Mesenchymal stem cell (in vitro differentiated cells and primary cell): ENCODE measurements at regions not wholly inside any gene's neighbourhood (a gene's known extent, or its start where the extent isn't known, plus 50 kb on each side); places are given as distances from the start of the nearest gene placed in this dataset.

ENCODE experiments used
- DNase-seq: peaks from one replicate; pipeline ENCODE4 v3.0.0-alpha.2; 2013
- H2AFZ ChIP-seq: one replicate; pipeline ENCODE4 v1.6.1; 2013; ENCODE audit warnings: low read depth, mild to moderate bottlenecking, control low read depth, inconsistent platforms, low read length, moderate library complexity
- H2AK5ac ChIP-seq: 2 replicates; pipeline ENCODE4 v1.6.1; 2013; ENCODE audit warnings: low read length, moderate library complexity, mild to moderate bottlenecking, inconsistent platforms; ENCODE audit not compliant: severe bottlenecking
- H2BK120ac ChIP-seq: one replicate; pipeline ENCODE4 v1.6.1; 2013; ENCODE audit warnings: low read depth, mild to moderate bottlenecking, inconsistent platforms, low read length, moderate library complexity
- H2BK12ac ChIP-seq, 2 experiments: one replicate each; pipeline ENCODE4 v1.6.1; 2013; ENCODE audit warnings: inconsistent platforms in 2 of 2, low read length in 2 of 2, mild to moderate bottlenecking in 2 of 2, moderate library complexity in 2 of 2, control low read depth in 1 of 2
- H2BK15ac ChIP-seq: one replicate; pipeline ENCODE4 v1.6.1; 2013; ENCODE audit warnings: mild to moderate bottlenecking, low read depth, inconsistent platforms; ENCODE audit not compliant: poor library complexity, severe bottlenecking
- H2BK5ac ChIP-seq: 2 replicates; pipeline ENCODE4 v1.6.1; 2013; ENCODE audit warnings: low read depth, mild to moderate bottlenecking, low read length, control low read depth, inconsistent platforms; ENCODE audit not compliant: poor library complexity, severe bottlenecking
- H3K14ac ChIP-seq, 2 experiments: one replicate each; pipeline ENCODE4 v1.6.1; 2013; ENCODE audit warnings: inconsistent platforms in 2 of 2, low read length in 2 of 2, control low read depth in 1 of 2, mild to moderate bottlenecking in 1 of 2, moderate library complexity in 1 of 2
- H3K18ac ChIP-seq, 2 experiments: one replicate each; pipeline ENCODE4 v1.6.1; 2013; ENCODE audit warnings: inconsistent platforms in 2 of 2, low read length in 2 of 2, control low read depth in 1 of 2, low read depth in 1 of 2, mild to moderate bottlenecking in 1 of 2
- H3K23ac ChIP-seq, 2 experiments: one replicate each; pipeline ENCODE4 v1.6.1; 2013; ENCODE audit warnings: inconsistent platforms in 2 of 2, low read length in 2 of 2, mild to moderate bottlenecking in 2 of 2, moderate library complexity in 2 of 2, control low read depth in 1 of 2
- H3K27ac ChIP-seq: 2 replicates; pipeline ENCODE4 v1.5.1; 2013; ENCODE audit warnings: mild to moderate bottlenecking, moderate library complexity, low read length, control low read depth, inconsistent platforms; ENCODE audit not compliant: poor library complexity, severe bottlenecking
- H3K27me3 ChIP-seq, 2 experiments: 2 replicates each; pipeline versions ENCODE4 v1.6.1 to v1.7.0; 2013; ENCODE audit warnings: low read length in 2 of 2, mild to moderate bottlenecking in 2 of 2, moderate library complexity in 2 of 2, control low read depth in 1 of 2, inconsistent platforms in 1 of 2; ENCODE audit not compliant: control insufficient read depth in 1 of 2, insufficient read depth in 1 of 2
- H3K36me3 ChIP-seq, 2 experiments: 2 replicates each; pipeline versions ENCODE4 v1.6.1 to v1.7.0; 2013; ENCODE audit warnings: low read length in 2 of 2, control low read depth in 1 of 2, inconsistent platforms in 1 of 2, low read depth in 1 of 2, mild to moderate bottlenecking in 1 of 2; ENCODE audit not compliant: insufficient read depth in 2 of 2, control insufficient read depth in 1 of 2
- H3K4ac ChIP-seq, 2 experiments: one replicate each; pipeline ENCODE4 v1.6.1; 2013; ENCODE audit warnings: inconsistent platforms in 2 of 2, low read length in 2 of 2, mild to moderate bottlenecking in 2 of 2, moderate library complexity in 2 of 2, control low read depth in 1 of 2, low read depth in 1 of 2
- H3K4me1 ChIP-seq: 2 replicates; pipeline ENCODE4 v1.6.1; 2013; ENCODE audit warnings: low read depth, low read length, control low read depth; ENCODE audit not compliant: control insufficient read depth, insufficient read depth
- H3K4me2 ChIP-seq: 2 replicates; pipeline ENCODE4 v1.6.1; 2013; ENCODE audit warnings: low read length, mild to moderate bottlenecking, inconsistent platforms; ENCODE audit not compliant: poor library complexity, severe bottlenecking
- H3K4me3 ChIP-seq, 2 experiments: 2 replicates each; pipeline versions ENCODE4 v1.5.1 to v1.7.0; 2013; ENCODE audit warnings: low read length in 2 of 2, mild to moderate bottlenecking in 2 of 2, control low read depth in 1 of 2, low read depth in 1 of 2; ENCODE audit not compliant: insufficient read depth in 1 of 2
- H3K79me1 ChIP-seq: replicated peaks from 2 replicates; pipeline ENCODE4 v1.6.1; 2013; ENCODE audit warnings: mild to moderate bottlenecking, control low read depth, low read length, inconsistent platforms; ENCODE audit not compliant: poor library complexity, severe bottlenecking
- H3K9ac ChIP-seq: 2 replicates; pipeline ENCODE4 v1.7.0; 2013; ENCODE audit warnings: mild to moderate bottlenecking, low read length, moderate library complexity
- H3K9me3 ChIP-seq: 2 replicates; pipeline ENCODE4 v1.7.0; 2013; ENCODE audit warnings: mild to moderate bottlenecking, low read length; ENCODE audit not compliant: control insufficient read depth
- H4K8ac ChIP-seq: one replicate; pipeline ENCODE4 v1.6.1; 2013; ENCODE audit warnings: inconsistent platforms, mild to moderate bottlenecking, low read length, moderate library complexity
- H4K91ac ChIP-seq: one replicate; pipeline ENCODE4 v1.6.1; 2013; ENCODE audit warnings: mild to moderate bottlenecking, low read length, inconsistent platforms
- WGBS: methylation state at CpG from one replicate; pipeline ENCODE4 v1.1.7; 2013; ENCODE audit warnings: mixed read lengths; 5-methylcytosine and 5-hydroxymethylcytosine counted together

DNA sequence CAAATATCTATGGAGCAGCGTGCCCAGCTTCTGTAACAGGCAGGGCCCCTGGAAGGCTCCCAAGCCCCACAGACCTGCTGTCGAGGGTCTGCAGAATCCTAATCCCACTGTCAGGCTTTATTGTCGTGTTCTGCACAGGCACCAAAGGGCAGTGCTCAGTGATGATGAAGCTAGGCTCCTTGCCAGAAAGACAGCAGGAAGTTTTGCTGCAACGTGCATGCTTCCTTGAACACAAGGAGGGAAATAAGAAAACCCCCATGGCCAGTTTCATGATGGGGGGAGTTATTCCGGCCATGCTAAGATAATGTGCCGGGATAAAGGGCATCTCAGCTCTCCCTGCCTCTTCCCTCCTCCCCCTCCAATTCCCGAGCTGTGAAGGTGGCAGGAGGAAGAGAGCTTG is 109.4 kb upstream of the KCNG1 start:
- no peak overlapping the region for H4K91ac ChIP-seq
- no peak overlapping the region for H2AK5ac ChIP-seq
- no peak overlapping the region for H3K18ac ChIP-seq
- H3K23ac ChIP-seq: no peak overlapping the region
- no peak overlapping the region for H3K4me3 ChIP-seq
- no peak for DNase-seq
- no peaks in the 10 kb centered on the region for H3K27me3 ChIP-seq
- H3K14ac ChIP-seq: no peak overlapping the region
- no peak overlapping the region for H2AFZ ChIP-seq
- H3K27ac ChIP-seq: no peak overlapping the region
- H3K9me3 ChIP-seq: no peaks in the 10 kb centered on the region
- H2BK120ac ChIP-seq: no peak overlapping the region
- no peak overlapping the region for H3K4ac ChIP-seq
- no peak overlapping the region for H3K4me2 ChIP-seq
- no peaks in the 10 kb centered on the region for H3K36me3 ChIP-seq
- no peak overlapping the region for H2BK5ac ChIP-seq
- H2BK15ac ChIP-seq: no peak overlapping the region
- no peak overlapping the region for H2BK12ac ChIP-seq
- H3K4me1 ChIP-seq: peaks cover 13% of the 10 kb centered on the region
- no peaks in the 10 kb centered on the region for H3K79me1 ChIP-seq
- WGBS: 66% methylated on average over 6 of the region's 7 CpGs
- no peak overlapping the region for H3K9ac ChIP-seq
- H4K8ac ChIP-seq: no peak overlapping the region

- Histone ChIP-seq H3K14ac (no peak overlapping the region), H3K27me3 (no peaks in the 10 kb centered on the region), H3K4me2 (no peak overlapping the region)
Observed at GRCh38 chr20:51131811-51132210, 108.9 kb upstream of the KCNG1 start.

GRCh38 chr20:51129147-51129776 is 106.4 kb upstream of the KCNG1 start:
- peak; percentile 53 for DNase-seq
- Histone ChIP-seq H2BK15ac (no peak overlapping the region), H3K4me1 (peaks cover 13% of the 10 kb centered on the region), H2BK120ac (no peak overlapping the region), H3K36me3 (no peaks in the 10 kb centered on the region), H2BK5ac (no peak overlapping the region), H2AK5ac (peak overlapping the region; percentile 42), H3K4me2 (no peak overlapping the region), H3K9ac (no peak overlapping the region), H3K27ac (no peak overlapping the region), H3K27me3 (no peaks in the 10 kb centered on the region), H3K4me3 (no peak overlapping the region), H3K14ac (no peak overlapping the region), H3K9me3 (no peaks in the 10 kb centered on the region), H4K91ac (no peak overlapping the region), H3K23ac (peak overlapping the region in 1 of 2 experiments; percentile 11), H2AFZ (peak overlapping the region; percentile 78), H3K18ac (peak overlapping the region; percentile 34 to 82), H2BK12ac (peak overlapping the region; percentile 14 to 81), H3K4ac (peak overlapping the region in 1 of 2 experiments; percentile 52), H3K79me1 (no peaks in the 10 kb centered on the region), H4K8ac (peak overlapping the region; percentile 27)
- WGBS: 20% methylated on average over 7 of the region's 7 CpGs

More at GRCh38 chr20:51131811-51132210, 108.9 kb upstream of the KCNG1 start:
- Histone ChIP-seq H3K9me3 (no peaks in the 10 kb centered on the region), H3K4me3 (no peak overlapping the region), H3K18ac (no peak overlapping the region), H3K4ac (no peak overlapping the region), H2BK120ac (no peak overlapping the region), H3K27ac (no peak overlapping the region), H2BK15ac (no peak overlapping the region), H4K91ac (no peak overlapping the region), H2BK5ac (no peak overlapping the region), H3K4me1 (peaks cover 13% of the 10 kb centered on the region), H4K8ac (no peak overlapping the region), H3K36me3 (no peaks in the 10 kb centered on the region), H2BK12ac (no peak overlapping the region), H3K9ac (no peak overlapping the region), H2AFZ (no peak overlapping the region), H3K79me1 (no peaks in the 10 kb centered on the region), H3K23ac (no peak overlapping the region), H2AK5ac (no peak overlapping the region)
- no peak for DNase-seq
- WGBS: 100% methylated on average over 1 of the region's 1 CpG

GRCh38 chr20:51128198-51128597 is 105.3 kb upstream of the KCNG1 start:
- H3K36me3 ChIP-seq: no peaks in the 10 kb centered on the region
- no peak overlapping the region for H4K8ac ChIP-seq
- H3K18ac ChIP-seq: peak overlapping the region in 1 of 2 experiments; percentile 42
- peak overlapping the region in 1 of 2 experiments; percentile 51 for H2BK12ac ChIP-seq
- no peak overlapping the region for H2AFZ ChIP-seq
- no peak overlapping the region for H3K4me2 ChIP-seq
- H4K91ac ChIP-seq: no peak overlapping the region
- H2AK5ac ChIP-seq: no peak overlapping the region
- no peak overlapping the region for H3K23ac ChIP-seq
- peak; percentile 92 for DNase-seq
- H2BK5ac ChIP-seq: no peak overlapping the region
- no peak overlapping the region for H3K14ac ChIP-seq
- no peak overlapping the region for H3K27ac ChIP-seq
- no peak overlapping the region for H3K4me3 ChIP-seq
- no peak overlapping the region for H3K4ac ChIP-seq
- H3K27me3 ChIP-seq: no peaks in the 10 kb centered on the region
- peaks cover 13% of the 10 kb centered on the region for H3K4me1 ChIP-seq
- no peak overlapping the region for H2BK120ac ChIP-seq
- under 1% methylated on average over 4 of the region's 4 CpGs for WGBS
- no peaks in the 10 kb centered on the region for H3K9me3 ChIP-seq
- no peak overlapping the region for H2BK15ac ChIP-seq
- H3K79me1 ChIP-seq: no peaks in the 10 kb centered on the region
- H3K9ac ChIP-seq: no peak overlapping the region
